ENCODE measurements at regions not wholly inside any gene's neighbourhood (a gene's known extent, or its start where the extent isn't known, plus 50 kb on each side); places are given as distances from the start of the nearest gene placed in this dataset.
"Not testable (repeated sequence)": the region's sequence is repeated elsewhere in the genome, so short reads cannot be mapped to it uniquely, and the experiment has no call there.

DNA sequence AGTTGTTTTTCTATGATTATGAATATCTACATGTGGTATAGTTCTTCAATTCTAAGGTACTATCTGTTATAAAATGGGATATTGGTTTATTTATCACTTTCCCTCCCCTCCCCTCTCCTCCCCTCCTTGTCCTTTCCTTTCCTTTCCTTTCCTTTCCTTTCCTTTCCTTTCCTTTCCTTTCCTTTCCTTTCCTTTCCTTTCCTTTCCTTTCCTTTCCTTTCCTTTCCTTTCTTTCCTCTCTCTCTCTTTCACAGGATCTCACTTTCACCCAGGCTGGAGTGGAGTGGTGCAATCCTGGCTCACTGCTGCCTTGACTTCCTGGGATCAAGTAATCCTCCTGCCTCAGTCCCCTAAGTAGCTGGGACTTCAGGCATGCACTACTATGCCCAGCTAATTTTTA lies 466.8 kb downstream of the DMAC1 start:
- TF ChIP-seq JUND (IDR thresholded peaks at IDR 0.05; ENCODE audit: low read depth), result no peak
- DNase-seq (ENCODE audit: low read depth in 1 of 2, low spot score in 1 of 2), result no peak
- in situ Hi-C loops (cut with HindIII; ENCODE audit: low pct_unique_long_range_greater_than_20kb, low sequenced_read_pairs), result no loop called here

DNA sequence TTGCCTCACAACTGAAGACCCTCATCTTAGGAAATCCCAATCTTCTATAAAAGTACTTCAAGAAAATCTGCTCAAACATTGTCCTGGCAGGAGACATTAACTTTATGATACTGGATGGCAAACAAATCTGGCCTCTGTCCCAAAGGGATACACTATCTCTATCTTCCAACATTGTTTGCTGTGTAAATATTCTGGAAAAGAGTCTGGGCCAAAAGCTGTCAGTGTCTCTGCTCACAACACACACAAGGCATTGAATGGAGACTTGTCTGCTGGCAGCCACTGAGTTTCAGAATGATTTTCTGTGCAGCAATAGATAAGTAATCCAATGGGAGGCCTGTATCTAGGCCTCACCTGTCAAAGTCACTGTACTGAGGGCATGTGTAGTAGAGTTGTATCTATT lies 471.1 kb downstream of the DMAC1 start:
- in situ Hi-C loops (cut with HindIII; ENCODE audit: low pct_unique_long_range_greater_than_20kb, low sequenced_read_pairs), result no loop called here
- TF ChIP-seq JUND (IDR thresholded peaks at IDR 0.05; ENCODE audit: low read depth), result no peak
- no peak for DNase-seq (ENCODE audit: low read depth in 1 of 2, low spot score in 1 of 2)

DNA sequence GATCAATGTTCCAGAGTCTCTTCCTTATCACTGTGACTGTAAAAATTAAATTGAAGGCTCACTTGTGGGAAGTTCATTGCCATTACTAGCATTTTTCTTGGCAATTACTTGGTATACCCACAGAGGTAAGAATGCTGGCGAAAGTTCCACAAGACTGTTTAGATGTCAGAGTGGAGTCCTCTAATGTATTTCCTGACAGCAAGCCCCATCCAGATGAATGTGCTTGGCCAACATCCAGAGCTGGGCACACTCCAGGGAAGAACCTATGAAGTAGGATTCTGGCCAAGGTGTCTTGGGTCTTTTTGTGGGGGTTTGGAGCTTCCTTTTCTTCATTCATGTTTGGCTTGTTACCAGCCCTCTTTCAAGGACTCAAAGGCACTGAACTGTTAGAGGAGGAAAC lies 473.6 kb downstream of the DMAC1 start:
- in situ Hi-C loops (cut with HindIII; ENCODE audit: low pct_unique_long_range_greater_than_20kb, low sequenced_read_pairs), result no loop called here
- TF ChIP-seq JUND (IDR thresholded peaks at IDR 0.05; ENCODE audit: low read depth), result no peak
- no peak for DNase-seq (ENCODE audit: low read depth in 1 of 2, low spot score in 1 of 2)

DNA sequence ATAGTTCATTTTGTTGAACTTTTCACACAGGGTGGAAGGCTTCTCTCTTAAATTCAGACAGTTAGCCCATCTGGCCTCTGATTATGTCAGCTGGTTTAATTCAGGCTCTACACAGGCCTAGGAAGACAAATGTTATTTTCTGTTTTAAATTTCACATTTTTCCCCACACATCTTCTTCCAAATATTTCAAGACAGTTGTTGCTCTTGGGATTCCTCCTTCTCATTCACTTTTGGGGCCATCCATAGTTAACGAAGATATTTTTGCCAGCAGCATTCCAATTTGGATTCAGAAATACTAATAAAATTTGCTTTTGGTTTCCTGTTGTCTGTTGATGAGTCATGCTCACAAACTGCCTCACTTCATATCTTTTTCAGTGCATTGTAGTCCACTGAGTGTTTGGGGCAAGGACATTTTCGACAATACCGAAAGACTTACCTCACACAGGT lies 475.4 kb downstream of the DMAC1 start:
- in situ Hi-C loops (cut with HindIII; ENCODE audit: low pct_unique_long_range_greater_than_20kb, low sequenced_read_pairs), result no loop called here
- TF ChIP-seq JUND (IDR thresholded peaks at IDR 0.05; ENCODE audit: low read depth), result no peak
- no peak for DNase-seq (ENCODE audit: low read depth in 1 of 2, low spot score in 1 of 2)

DNA sequence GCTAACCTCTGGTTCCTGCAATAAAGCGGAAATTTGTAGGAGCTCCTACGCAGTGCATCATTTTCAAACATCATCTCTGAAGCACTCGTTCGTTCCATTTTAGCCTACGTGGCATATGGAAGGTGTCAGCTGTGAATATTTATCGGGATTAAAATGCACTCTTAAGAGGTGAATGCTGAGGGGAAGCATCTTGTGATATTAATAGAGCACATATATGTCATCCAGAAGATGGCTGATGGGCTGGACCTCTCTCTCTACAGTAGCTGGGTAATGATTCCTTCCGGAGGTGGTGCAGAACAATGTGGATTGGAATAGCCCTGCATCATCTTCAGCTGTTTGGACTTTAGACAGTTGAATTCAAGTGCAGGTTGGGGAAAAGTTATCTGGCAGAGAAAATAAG lies 478.7 kb downstream of the DMAC1 start:
- TF ChIP-seq JUND (IDR thresholded peaks at IDR 0.05; ENCODE audit: low read depth), result no peak
- no peak for DNase-seq (ENCODE audit: low read depth in 1 of 2, low spot score in 1 of 2)
- in situ Hi-C loops (cut with HindIII; ENCODE audit: low pct_unique_long_range_greater_than_20kb, low sequenced_read_pairs), result no loop called here

DNA sequence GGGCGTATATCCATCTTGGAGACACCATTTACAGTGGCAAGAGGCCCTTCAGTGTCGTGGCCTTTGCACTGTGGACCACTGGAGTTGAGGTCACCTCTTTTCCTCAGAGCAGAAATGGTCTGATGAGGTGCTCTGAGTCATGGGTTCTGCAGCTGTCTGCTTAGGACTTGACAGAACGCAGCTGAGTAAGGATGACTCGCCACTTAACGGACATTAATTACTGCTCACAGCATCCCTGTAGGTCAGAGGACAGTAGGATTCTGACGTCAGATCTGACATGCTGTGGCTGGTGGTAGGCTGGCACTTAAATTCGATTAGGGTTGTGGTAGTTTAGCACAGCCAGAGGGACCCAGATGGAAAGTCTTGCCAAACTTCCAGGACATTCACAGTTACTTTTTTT lies 479.4 kb downstream of the DMAC1 start:
- in situ Hi-C loops (cut with HindIII; ENCODE audit: low pct_unique_long_range_greater_than_20kb, low sequenced_read_pairs), result no loop called here

DNA sequence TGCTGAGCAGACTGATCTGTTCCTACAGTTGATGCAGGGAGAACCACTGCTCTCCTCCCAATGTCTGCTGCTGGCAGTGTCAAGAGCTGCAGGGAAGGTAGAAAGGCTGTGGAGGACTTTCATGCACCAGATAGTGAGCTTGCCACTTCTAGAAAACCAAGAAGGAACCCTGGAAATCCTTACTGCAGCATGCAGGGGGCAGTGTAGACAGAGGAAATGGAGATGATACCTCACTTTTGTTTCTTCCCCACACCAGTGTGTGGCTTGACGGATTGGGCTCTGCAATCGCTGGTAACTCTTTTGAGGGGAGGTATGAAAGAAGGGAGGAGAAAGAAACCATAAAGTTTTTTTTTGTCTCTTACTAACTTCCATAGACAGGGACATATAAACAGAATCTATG lies 480.7 kb downstream of the DMAC1 start:
- TF ChIP-seq JUND (IDR thresholded peaks at IDR 0.05; ENCODE audit: low read depth), result no peak
- DNase-seq (ENCODE audit: low read depth in 1 of 2, low spot score in 1 of 2), result no peak
- in situ Hi-C loops (cut with HindIII; ENCODE audit: low pct_unique_long_range_greater_than_20kb, low sequenced_read_pairs), result no loop called here

More for the DNA sequence above, 479.4 kb downstream of the DMAC1 start:
- DNase-seq (ENCODE audit: low read depth in 1 of 2, low spot score in 1 of 2), result no peak
- no peak for TF ChIP-seq JUND (IDR thresholded peaks at IDR 0.05; ENCODE audit: low read depth)

DNA sequence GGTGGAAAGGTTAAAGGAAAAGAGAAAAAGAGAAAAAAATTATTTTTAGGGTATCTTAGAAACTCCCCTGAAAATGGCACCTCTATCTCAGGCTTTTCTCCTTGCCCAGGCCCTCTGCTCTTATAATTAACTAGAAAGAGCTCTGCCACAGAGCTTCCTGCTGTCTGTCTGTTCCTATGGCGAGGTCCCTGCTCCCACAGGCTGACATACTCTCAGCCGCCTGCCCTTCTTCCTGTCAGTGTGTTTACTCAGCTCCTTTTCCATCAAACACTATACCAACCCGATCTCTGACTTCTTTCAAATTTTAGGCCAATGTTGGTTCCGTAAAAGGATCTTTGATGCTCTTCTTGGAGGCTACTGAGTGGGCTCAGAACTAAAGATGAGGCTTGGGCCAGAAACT lies 482.6 kb downstream of the DMAC1 start:
- DNase-seq (ENCODE audit: low read depth in 1 of 2, low spot score in 1 of 2), result no peak
- in situ Hi-C loops (cut with HindIII; ENCODE audit: low pct_unique_long_range_greater_than_20kb, low sequenced_read_pairs), result no loop called here
- no peak for TF ChIP-seq JUND (IDR thresholded peaks at IDR 0.05; ENCODE audit: low read depth)

DNA sequence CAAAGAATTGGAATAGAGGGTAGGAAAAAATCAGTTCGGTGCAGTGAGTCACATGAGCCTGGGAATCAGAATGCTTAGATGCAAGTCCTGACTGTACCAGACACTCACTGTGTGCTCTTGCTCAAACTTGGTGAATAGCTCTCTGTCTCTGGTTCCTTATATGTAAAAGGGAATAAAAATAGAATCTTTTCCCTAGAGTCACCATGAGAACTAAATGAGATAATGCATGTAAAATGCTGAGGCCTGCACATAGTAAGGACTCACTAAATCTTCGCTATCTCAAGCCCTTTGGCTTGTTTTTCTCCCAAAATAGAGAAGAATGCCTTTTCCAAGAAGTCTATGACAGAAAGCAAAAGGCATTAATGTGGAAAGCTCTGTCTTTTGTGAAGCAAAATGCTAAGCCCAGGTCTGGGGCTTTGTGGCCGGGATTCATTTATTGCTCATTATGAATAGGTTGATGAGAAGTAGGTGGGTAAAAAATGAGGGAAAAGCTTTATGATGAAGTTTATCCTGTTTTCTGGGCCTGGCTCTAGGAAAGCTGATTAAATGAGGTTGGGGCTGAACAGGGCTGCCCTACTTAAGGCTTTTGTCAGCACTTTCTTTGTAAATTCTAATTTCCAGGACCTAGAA lies 483.3 kb downstream of the DMAC1 start:
- in situ Hi-C loops (cut with HindIII; ENCODE audit: low pct_unique_long_range_greater_than_20kb, low sequenced_read_pairs), result no loop called here
- DNase-seq (ENCODE audit: low read depth in 1 of 2, low spot score in 1 of 2), result no peak
- no peak for TF ChIP-seq JUND (IDR thresholded peaks at IDR 0.05; ENCODE audit: low read depth)

DNA sequence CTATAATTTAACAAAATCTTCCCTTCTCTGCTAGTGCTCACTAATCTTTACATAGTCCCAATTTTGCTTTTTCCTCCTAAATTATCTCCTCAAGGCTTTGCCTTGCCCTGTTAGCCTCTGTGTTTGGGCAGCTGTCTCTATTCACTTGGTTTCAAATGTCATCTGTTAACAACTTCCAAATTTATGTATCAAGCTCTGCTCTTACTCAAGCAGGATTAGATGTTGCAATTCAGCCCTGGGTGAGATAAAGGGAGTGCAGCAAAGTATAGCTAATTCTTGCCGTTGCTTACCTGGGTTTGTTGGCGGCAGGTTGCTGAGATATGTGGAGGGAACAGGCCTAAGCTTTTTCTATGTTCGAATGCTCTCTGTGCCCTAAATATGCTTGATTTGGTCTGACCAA lies 483.8 kb downstream of the DMAC1 start:
- DNase-seq (ENCODE audit: low read depth in 1 of 2, low spot score in 1 of 2), result no peak
- in situ Hi-C loops (cut with HindIII; ENCODE audit: low pct_unique_long_range_greater_than_20kb, low sequenced_read_pairs), result no loop called here
- no peak for TF ChIP-seq JUND (IDR thresholded peaks at IDR 0.05; ENCODE audit: low read depth)

DNA sequence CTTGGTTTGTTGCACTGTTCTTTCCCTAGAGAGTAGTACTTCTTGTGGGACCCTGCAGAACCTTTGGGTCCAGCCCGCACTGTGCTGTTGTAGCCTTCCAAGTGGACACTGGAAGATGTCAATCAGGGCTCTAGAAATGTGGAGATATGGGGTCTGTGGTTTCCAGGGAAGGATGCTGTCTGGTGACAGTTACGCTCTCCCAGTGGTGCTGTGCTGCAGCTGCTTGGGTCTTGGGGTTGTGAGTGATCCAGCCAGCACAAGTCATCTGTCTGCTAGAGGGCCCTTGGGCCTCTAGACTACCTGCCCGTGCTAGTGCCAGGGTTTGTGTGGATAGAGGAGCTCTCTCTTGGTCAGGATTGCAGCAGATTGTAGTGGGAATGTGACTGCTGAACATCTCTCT lies 484.5 kb downstream of the DMAC1 start:
- no peak for TF ChIP-seq JUND (IDR thresholded peaks at IDR 0.05; ENCODE audit: low read depth)
- in situ Hi-C loops (cut with HindIII; ENCODE audit: low pct_unique_long_range_greater_than_20kb, low sequenced_read_pairs), result no loop called here

DNA sequence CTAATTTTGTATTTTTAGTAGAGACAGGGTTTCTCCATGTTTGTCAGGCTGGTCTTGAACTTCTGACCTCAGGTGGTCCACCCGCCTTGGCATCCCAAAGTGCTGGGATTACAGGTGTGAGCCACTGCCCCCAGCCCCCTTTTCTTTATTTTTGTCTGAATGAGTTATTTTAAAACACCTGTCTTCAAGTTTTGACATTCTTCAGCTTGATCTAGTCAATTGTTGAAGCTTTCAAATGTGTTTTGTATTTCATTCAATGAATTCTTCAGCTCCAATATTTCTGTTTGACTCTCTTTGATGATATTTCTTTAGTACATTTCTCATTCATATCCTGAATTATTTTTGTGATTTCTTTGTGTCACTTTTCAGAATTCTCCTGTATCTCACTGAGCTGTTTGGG lies 486.2 kb downstream of the DMAC1 start:
- in situ Hi-C loops (cut with HindIII; ENCODE audit: low pct_unique_long_range_greater_than_20kb, low sequenced_read_pairs), result no loop called here
- no peak for DNase-seq (ENCODE audit: low read depth in 1 of 2, low spot score in 1 of 2)
- no peak for TF ChIP-seq JUND (IDR thresholded peaks at IDR 0.05; ENCODE audit: low read depth)

More for the DNA sequence above, 484.5 kb downstream of the DMAC1 start:
- no peak for DNase-seq (ENCODE audit: low read depth in 1 of 2, low spot score in 1 of 2)

DNA sequence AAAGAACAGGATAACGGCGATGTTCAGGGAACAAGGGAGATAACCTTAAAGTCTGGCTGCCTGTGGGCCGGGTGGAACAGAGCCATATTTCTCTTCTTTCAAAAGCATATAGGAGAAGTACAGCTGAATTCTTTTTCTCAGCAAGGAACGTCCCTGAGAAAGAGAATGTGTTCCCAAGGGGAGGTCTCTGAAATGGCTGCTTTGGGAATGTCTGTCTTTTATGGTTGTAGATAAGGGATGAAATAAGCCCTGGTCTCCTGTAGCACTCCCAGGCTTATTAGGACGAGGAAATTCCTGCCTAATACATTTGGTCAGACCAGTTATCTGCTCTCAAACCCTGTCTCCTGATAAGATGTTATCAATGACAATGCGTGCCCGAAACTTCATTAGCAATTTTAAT lies 490.5 kb downstream of the DMAC1 start:
- DNase-seq (ENCODE audit: low read depth in 1 of 2, low spot score in 1 of 2); in situ Hi-C loops (cut with HindIII; ENCODE audit: low pct_unique_long_range_greater_than_20kb, low sequenced_read_pairs): not testable (repeated sequence)

DNA sequence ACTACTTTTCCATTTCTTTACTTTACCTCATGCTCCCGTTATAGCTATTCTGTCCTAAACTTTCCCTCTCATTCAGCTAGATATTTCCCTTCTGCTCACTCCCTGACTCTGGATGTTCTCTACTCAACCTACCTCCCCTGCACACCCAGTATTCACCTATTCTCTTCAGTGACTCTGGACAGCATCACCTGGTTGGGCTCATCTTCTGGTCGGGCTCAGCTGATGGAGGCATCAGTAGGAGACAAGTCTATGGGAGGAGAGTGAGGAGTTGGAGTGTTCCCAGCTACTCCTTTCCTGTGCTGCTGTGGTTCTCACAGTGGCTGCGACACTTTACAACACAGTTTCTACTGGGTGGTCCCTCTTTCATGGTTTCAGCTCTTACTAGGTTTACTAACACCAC lies 493.9 kb downstream of the DMAC1 start:
- DNase-seq (ENCODE audit: low read depth in 1 of 2, low spot score in 1 of 2), result no peak
- no peak for TF ChIP-seq JUND (IDR thresholded peaks at IDR 0.05; ENCODE audit: low read depth)
- in situ Hi-C loops (cut with HindIII; ENCODE audit: low pct_unique_long_range_greater_than_20kb, low sequenced_read_pairs), result no loop called here

Data from T47D (cell line).